GM10847 (cell line): ENCODE measurements at regions not wholly inside any gene's neighbourhood (a gene's known extent, or its start where the extent isn't known, plus 50 kb on each side); places are given as distances from the start of the nearest gene placed in this dataset.

Experiments used
- POLR2A ChIP-seq: IDR thresholded peaks from 2 replicates; pipeline ENCODE4 v1.6.1; 2011; ENCODE audit not compliant: insufficient read length; ENCODE audit errors: extremely low read depth

- TF ChIP-seq POLR2A: no peak
Observed at GRCh38 chr7:69110450-69111050, 487.7 kb upstream of the AUTS2 start.

- TF ChIP-seq POLR2A: no peak
Observed at GRCh38 chr7:69114374-69114773, 483.9 kb upstream of the AUTS2 start.

DNA sequence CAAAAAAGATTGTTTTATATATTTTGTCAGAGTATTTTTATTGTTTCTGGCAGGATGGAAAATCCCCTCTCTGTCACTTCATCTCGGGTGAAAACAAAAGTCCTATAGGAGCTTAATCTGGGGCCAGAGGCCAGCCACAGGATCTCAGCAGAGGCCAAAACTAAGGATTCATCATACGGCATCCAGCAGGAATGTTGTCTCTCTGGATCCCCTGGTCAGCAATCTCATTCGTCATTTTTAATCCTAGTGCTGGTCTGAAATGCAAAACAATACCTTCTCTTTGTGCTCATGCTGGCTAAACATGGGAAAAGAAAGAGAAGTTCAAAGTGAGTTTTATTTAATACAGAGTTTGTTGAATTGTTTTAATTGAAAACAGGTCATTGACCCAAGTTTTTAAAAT, 482.5 kb upstream of the AUTS2 start:
- TF ChIP-seq POLR2A: no peak

GRCh38 chr7:69122953-69123352, 475.3 kb upstream of the AUTS2 start:
- no peak for TF ChIP-seq POLR2A

DNA sequence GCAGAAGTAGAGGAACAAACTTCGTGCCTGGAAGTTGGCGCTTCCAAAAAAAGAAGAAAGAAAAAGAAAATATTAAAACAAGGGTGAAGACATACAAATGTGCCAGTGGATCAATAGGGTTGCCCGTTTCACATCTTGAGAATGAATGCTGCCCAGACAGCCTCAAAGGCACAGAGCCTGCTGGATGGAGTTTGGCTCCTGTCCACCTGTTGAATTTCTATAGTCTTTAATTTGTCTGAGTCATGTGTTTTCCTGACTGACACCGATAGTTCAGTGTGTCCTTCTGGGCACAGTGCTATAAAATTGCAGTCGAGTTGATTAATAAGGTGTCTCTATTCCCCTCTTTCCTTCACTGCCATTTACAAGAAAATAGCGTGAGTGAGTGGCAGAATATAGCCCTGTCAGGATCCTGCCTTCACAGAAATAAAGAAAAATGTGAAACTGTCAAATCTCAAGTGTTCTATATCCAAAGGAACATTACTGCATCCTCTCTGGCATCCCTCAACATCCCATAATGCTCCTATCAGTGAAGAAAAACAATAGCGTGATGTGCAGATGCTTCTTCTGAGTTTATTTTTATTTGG, 471.3 kb upstream of the AUTS2 start:
- no peak for TF ChIP-seq POLR2A

- no peak for TF ChIP-seq POLR2A
Observed at GRCh38 chr7:69129524-69129923, 468.8 kb upstream of the AUTS2 start.

DNA sequence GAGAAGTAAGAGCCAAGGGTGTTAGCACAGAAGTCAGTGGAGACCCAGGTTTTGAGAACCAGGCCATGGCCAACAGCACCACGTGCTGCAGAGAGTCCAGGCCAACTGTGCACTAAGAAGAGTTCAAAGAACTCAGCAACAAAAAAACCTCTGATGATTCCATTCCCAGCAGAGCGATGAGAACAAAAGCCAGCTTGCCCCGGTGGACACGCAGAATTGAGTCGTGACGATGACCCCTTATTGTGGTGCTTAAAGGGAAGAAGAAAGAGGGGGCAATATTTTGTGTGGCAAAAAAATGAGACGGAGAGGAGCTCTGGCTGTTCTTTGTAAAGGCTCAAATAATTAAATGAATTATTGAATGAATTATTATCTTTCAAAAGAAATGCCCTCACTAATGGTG, 468.3 kb upstream of the AUTS2 start:
- no peak for TF ChIP-seq POLR2A

- TF ChIP-seq POLR2A: no peak
Observed at GRCh38 chr7:69130396-69130795, 467.9 kb upstream of the AUTS2 start.

- TF ChIP-seq POLR2A: no peak
Observed at GRCh38 chr7:69134316-69134715, 464.0 kb upstream of the AUTS2 start.

GRCh38 chr7:69147631-69148030, 450.6 kb upstream of the AUTS2 start:
- TF ChIP-seq POLR2A: no peak

DNA sequence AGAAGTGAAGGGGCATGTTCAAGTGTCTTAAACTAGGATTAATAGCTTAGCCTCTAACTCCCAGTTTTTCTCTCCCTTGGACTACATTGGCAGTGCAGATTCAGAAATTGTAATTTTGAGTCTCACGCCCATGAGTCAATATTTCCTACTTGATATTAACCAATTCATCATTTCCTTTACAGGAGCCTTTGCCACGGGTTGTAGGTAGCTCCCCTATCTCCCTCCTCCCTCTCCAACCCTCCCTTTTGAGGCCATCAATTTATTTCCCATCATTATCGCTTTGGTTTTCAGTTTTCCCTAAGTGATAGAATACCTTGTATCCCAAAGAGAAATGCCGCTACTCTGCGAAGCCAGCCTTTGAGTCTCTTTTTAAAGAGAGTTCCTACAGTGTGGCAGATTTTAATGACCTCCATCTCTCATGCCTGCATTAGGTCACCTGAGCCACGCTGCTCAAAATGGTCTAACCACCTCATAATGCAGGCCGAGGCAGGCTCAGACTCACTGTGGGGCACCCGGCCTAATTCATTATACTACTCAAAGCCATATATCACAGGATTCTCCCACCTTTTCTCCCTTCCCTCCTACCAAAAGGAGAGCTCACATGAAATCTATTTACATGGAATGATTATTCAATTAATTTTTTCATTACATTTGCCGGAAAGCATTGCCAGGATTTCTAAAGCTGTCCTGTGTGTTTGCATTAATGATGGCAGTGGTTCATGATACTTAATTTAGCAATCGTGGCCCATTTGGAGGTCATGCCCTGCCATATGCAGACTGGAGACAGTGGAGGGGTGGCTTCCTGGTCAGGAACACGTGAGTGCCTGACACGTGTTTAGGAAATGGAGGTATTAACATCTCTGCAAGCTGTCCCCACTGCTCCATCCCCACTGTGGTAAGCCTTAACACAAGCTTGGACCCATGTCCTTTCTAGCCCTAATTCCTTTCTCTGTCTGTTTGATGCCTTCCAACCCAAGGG, 448.2 kb upstream of the AUTS2 start:
- TF ChIP-seq POLR2A: no peak

DNA sequence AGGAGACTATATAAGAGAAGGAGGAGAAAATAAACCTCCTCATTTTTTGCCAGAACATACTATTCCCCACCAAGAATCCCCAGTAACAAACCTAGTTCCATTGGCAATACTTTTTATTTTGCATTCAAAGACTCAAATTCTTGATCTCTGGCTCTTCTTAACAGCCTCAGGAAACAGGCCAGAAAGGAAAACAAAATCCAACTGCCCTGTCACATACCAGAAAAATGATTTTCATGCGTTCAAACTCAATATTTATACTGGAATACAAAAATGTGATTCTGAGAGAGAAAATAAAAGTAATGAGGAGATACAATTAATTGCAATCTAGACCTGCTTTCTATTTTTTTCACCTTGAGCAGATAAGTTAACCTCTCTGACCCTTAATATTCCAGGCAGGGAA, 435.9 kb upstream of the AUTS2 start:
- no peak for TF ChIP-seq POLR2A

- no peak for TF ChIP-seq POLR2A
Observed at GRCh38 chr7:69162931-69163670, 435.2 kb upstream of the AUTS2 start.

- TF ChIP-seq POLR2A: no peak
Observed at GRCh38 chr7:69166979-69167516, 431.2 kb upstream of the AUTS2 start.

GRCh38 chr7:69169386-69169785, 428.9 kb upstream of the AUTS2 start:
- no peak for TF ChIP-seq POLR2A
